Ishikawa (cell line): ENCODE measurements at regions not wholly inside any gene's neighbourhood (a gene's known extent, or its start where the extent isn't known, plus 50 kb on each side); places are given as distances from the start of the nearest gene placed in this dataset.

Experiments used
- CEBPB ChIP-seq: IDR thresholded peaks from 2 replicates; pipeline ENCODE4 v1.6.1; 2012
- CREB1 ChIP-seq: IDR thresholded peaks from 2 replicates; pipeline ENCODE4 v1.6.1; 2012; ENCODE audit warnings: low read depth
- EGR1 ChIP-seq: IDR thresholded peaks from 2 replicates; pipeline ENCODE4 v1.6.1; 2012
- EP300 ChIP-seq: IDR thresholded peaks from 2 replicates; pipeline ENCODE4 v1.6.1; 2012; ENCODE audit warnings: borderline replicate concordance
- FOXM1 ChIP-seq: IDR thresholded peaks from 2 replicates; pipeline ENCODE4 v1.6.1; 2012; ENCODE audit warnings: low read depth, borderline replicate concordance
- NFIC ChIP-seq: IDR thresholded peaks from 2 replicates; pipeline ENCODE4 v1.6.1; 2012
- RAD21 ChIP-seq: IDR thresholded peaks from 2 replicates; pipeline ENCODE4 v1.6.1; 2012; ENCODE audit warnings: low read depth
- TAF1 ChIP-seq: IDR thresholded peaks from 2 replicates; pipeline ENCODE4 v1.6.1; 2012; ENCODE audit warnings: low read depth, mild to moderate bottlenecking
- TCF12 ChIP-seq: IDR thresholded peaks from 2 replicates; pipeline ENCODE4 v1.6.1; 2012; ENCODE audit warnings: low read depth
- TEAD4 ChIP-seq: IDR thresholded peaks from 2 replicates; pipeline ENCODE4 v1.6.1; 2012
- YY1 ChIP-seq: IDR thresholded peaks from 2 replicates; pipeline ENCODE4 v1.6.1; 2012; ENCODE audit warnings: low read depth
- ZBTB7A ChIP-seq: IDR thresholded peaks from 2 replicates; pipeline ENCODE4 v1.6.1; 2012; ENCODE audit warnings: low read depth
- TF ChIP-seq, protein P1 (sequence below): IDR thresholded peaks from 2 replicates; pipeline ENCODE4 v1.6.1; 2012
- TF ChIP-seq, protein P2 (sequence below): IDR thresholded peaks from 2 replicates; pipeline ENCODE4 v1.6.1; 2012
- TF ChIP-seq, protein P3 (sequence below): IDR thresholded peaks from 2 replicates; pipeline ENCODE4 v1.6.1; 2012; ENCODE audit warnings: low read depth, mild to moderate bottlenecking

DNA sequence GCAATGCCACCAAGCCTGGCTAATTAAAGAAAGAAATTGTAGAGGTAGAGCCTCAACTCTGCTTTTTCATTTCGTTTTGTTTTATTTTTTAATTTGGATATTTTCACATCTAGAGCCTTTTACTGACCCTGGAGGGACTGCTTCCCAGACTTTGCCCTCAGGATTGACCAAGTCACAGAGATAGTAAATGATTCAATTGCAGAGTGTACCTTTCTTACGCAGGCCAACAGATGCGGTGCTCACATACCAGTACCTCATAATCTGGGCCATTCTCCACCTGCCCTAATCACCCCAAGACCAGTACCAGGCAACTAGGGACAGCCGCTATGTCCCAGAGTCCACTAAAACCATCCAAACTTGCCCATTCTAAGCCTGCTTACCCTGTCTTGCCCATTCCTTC, 110.8 kb downstream of the DDX1 start:
- TF ChIP-seq, protein P1, sequence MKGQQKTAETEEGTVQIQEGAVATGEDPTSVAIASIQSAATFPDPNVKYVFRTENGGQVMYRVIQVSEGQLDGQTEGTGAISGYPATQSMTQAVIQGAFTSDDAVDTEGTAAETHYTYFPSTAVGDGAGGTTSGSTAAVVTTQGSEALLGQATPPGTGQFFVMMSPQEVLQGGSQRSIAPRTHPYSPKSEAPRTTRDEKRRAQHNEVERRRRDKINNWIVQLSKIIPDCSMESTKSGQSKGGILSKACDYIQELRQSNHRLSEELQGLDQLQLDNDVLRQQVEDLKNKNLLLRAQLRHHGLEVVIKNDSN: no peak
- TF ChIP-seq YY1: no peak
- TF ChIP-seq CEBPB: no peak
- TF ChIP-seq FOXM1: no peak
- no peak for TF ChIP-seq CREB1
- TF ChIP-seq TCF12: no peak
- TF ChIP-seq, protein P2, sequence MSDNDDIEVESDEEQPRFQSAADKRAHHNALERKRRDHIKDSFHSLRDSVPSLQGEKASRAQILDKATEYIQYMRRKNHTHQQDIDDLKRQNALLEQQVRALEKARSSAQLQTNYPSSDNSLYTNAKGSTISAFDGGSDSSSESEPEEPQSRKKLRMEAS: no peak

DNA sequence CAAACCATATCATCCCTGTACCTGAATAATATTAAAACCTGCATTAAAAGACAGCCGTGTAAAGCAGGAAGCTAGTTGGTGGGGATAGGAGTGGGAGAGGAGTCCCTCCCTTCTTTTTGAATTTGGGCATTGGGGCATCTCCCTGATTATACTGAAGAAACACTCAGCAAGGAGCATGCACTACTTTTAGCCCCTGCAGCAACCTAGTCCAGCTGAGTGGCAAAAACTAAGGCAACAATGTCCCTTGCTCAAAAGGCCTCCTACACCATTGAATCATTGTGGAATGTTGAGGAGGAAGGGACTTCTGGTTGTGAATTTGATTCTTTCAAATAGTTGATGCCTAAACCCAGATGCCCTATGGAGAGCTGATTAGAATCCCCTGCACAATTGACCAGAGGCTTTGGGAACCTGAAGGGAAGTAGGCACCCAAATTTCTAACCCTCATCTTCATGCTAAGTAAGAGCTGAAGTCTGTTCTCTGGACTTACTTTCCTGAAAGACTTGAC, 111.7 kb downstream of the DDX1 start:
- TF ChIP-seq CREB1 (no peak), TEAD4 (no peak), TCF12 (no peak), NFIC (no peak), RAD21 (no peak), EP300 (no peak), EGR1 (no peak), YY1 (no peak), FOXM1 (no peak), TAF1 (no peak), ZBTB7A (no peak)
- TF ChIP-seq, protein P1: no peak
- TF ChIP-seq, protein P2: no peak
- TF ChIP-seq, protein P3, sequence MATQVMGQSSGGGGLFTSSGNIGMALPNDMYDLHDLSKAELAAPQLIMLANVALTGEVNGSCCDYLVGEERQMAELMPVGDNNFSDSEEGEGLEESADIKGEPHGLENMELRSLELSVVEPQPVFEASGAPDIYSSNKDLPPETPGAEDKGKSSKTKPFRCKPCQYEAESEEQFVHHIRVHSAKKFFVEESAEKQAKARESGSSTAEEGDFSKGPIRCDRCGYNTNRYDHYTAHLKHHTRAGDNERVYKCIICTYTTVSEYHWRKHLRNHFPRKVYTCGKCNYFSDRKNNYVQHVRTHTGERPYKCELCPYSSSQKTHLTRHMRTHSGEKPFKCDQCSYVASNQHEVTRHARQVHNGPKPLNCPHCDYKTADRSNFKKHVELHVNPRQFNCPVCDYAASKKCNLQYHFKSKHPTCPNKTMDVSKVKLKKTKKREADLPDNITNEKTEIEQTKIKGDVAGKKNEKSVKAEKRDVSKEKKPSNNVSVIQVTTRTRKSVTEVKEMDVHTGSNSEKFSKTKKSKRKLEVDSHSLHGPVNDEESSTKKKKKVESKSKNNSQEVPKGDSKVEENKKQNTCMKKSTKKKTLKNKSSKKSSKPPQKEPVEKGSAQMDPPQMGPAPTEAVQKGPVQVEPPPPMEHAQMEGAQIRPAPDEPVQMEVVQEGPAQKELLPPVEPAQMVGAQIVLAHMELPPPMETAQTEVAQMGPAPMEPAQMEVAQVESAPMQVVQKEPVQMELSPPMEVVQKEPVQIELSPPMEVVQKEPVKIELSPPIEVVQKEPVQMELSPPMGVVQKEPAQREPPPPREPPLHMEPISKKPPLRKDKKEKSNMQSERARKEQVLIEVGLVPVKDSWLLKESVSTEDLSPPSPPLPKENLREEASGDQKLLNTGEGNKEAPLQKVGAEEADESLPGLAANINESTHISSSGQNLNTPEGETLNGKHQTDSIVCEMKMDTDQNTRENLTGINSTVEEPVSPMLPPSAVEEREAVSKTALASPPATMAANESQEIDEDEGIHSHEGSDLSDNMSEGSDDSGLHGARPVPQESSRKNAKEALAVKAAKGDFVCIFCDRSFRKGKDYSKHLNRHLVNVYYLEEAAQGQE: no peak

DNA sequence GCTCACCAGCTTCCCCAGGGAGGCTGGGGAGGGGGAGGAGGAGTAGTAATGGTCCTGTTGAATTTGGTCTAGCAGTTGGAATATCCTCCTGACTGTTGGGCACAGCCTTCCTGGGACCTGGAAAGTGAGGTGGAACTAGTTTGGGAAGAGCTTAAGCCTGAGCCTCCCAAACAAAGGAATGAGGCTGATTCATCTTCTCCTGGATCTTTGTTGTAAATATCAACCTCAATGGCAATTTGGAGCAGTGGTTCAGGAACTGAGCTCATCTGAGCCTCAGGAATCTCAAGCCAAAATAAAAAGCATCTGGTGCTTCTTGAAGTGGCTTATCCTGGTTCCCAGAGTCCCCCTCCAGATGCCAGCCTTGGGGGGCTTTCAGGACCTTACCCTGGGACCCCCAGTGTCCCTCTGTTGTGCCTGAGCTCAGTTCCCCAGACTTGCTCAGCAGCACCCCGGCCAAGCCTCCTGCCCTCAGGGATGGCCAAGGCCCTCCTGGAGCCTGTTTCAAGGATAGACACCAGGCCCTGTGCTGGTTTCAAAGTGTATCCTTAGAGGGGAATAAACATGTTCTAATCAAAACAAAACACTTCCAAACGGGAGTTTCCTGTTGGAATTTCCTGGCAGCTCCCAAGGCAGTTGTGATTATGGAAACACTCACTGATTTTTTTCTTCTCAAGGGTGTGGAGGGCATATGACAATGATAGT, 112.6 kb downstream of the DDX1 start:
- TF ChIP-seq EGR1: no peak
- TF ChIP-seq ZBTB7A: no peak
- no peak for TF ChIP-seq FOXM1
- TF ChIP-seq TEAD4: no peak
- TF ChIP-seq NFIC: no peak
- TF ChIP-seq CEBPB: no peak
- TF ChIP-seq EP300: no peak
- TF ChIP-seq TAF1: no peak
- TF ChIP-seq, protein P2: no peak
- TF ChIP-seq, protein P3: no peak
- no peak for TF ChIP-seq CREB1
- TF ChIP-seq TCF12: no peak

DNA sequence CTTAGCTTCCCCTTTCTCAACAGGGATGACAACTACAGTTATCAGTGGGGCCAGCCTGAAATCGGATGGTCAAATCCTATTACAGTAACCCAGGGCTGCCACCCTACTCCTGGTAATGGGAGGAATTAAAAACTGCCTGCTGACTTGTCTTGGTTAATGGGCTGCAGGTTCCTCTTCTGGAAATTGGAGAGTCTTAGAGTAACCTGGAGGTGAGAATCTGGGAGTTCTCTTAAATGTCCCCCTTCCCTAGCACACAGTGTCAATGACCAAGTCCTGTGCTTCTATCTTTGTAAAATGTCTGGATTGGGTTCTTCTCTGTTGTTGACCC, 113.1 kb downstream of the DDX1 start:
- TF ChIP-seq CEBPB (no peak), CREB1 (no peak), EGR1 (no peak), TAF1 (no peak)

DNA sequence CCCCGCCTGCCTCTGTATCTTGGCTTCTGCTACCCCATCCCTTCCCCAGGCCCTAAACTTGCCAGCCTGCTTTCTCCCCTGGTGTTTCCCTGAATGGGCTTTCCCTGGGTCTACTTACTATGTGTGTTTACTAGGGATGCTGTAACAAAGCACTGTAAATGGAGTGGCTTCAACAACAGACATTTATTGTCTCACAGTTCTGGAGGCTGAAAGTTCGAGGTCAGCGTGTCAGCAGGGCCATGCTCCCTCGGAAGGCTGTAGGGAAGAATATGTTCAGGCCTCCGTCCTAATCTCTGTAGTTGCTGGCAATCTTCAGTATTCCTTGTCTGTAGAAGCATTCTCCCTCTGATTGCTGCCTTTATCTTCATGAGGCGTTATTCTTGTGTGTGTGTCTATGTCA, 113.6 kb downstream of the DDX1 start:
- TF ChIP-seq CEBPB: no peak
- no peak for TF ChIP-seq NFIC
- TF ChIP-seq TCF12: no peak
- TF ChIP-seq, protein P2: no peak
- TF ChIP-seq RAD21: no peak
- TF ChIP-seq CREB1: no peak
- TF ChIP-seq EP300: no peak
- TF ChIP-seq YY1: no peak
- TF ChIP-seq, protein P3: no peak
- no peak for TF ChIP-seq EGR1
- TF ChIP-seq FOXM1: no peak
- TF ChIP-seq ZBTB7A: no peak
- no peak for TF ChIP-seq TAF1
- no peak for TF ChIP-seq TEAD4
- TF ChIP-seq, protein P1: no peak
